ENCODE measurements at regions not wholly inside any gene's neighbourhood (a gene's known extent, or its start where the extent isn't known, plus 50 kb on each side); places are given as distances from the start of the nearest gene placed in this dataset.
"Not testable (repeated sequence)": the region's sequence is repeated elsewhere in the genome, so short reads cannot be mapped to it uniquely, and the experiment has no call there.

DNA sequence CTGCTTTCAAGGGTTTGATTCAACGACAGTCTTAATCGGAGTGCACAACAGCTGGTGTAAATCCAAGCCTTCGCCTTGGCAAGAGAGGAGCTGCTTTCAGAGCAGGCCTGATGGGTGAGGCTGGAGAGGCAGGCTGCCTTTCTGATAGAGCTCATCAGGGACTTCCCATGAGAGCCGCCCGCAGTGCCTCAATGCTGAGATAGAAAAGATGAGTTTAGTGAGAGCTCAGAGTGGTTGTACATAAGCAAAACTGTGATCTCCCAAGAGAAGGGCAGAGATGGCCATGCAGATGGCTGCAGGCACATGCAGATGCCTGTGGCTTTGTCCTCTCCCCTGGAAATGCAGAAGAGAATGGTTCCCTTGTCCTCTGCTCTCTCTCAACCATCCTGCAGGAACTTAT, 122.1 kb downstream of the ARL4C start:
- ATAC-seq (no peak), DNase-seq (no peak)
- H3K4me3 Mint-ChIP-seq = no peak overlapping the region
- no peaks in the 10 kb centered on the region for H3K27me3 Mint-ChIP-seq (ENCODE audit: low read depth)
- H3K9me3 Mint-ChIP-seq = no peaks in the 10 kb centered on the region
- H3K36me3 Mint-ChIP-seq (ENCODE audit: insufficient read depth) = no peaks in the 10 kb centered on the region
- peaks cover 47% of the 10 kb centered on the region for H3K4me1 Mint-ChIP-seq (ENCODE audit: low read depth)

DNA sequence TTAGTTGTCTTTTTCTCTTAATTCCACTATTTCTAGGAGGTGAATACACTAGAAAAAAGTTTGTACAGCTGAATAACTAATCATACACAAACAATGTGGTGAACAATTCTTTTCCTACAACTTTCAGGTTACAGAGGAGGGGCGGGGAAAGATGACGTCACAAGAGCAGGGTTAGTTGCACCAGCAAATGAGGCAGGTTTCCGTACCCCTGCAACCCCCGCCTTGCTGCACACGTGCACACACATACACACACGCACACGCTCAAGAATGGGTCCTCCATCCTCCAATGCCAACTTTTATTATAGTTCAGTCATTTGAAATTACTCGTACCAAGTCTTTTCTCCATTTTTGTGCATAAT, 122.8 kb downstream of the ARL4C start:
- ATAC-seq (no peak), DNase-seq (no peak)
- H3K4me3 Mint-ChIP-seq = no peak overlapping the region
- H3K4me1 Mint-ChIP-seq (ENCODE audit: low read depth) = peaks cover 51% of the 10 kb centered on the region
- H3K9me3 Mint-ChIP-seq = no peaks in the 10 kb centered on the region
- H3K36me3 Mint-ChIP-seq (ENCODE audit: insufficient read depth) = no peaks in the 10 kb centered on the region
- no peaks in the 10 kb centered on the region for H3K27me3 Mint-ChIP-seq (ENCODE audit: low read depth)

DNA sequence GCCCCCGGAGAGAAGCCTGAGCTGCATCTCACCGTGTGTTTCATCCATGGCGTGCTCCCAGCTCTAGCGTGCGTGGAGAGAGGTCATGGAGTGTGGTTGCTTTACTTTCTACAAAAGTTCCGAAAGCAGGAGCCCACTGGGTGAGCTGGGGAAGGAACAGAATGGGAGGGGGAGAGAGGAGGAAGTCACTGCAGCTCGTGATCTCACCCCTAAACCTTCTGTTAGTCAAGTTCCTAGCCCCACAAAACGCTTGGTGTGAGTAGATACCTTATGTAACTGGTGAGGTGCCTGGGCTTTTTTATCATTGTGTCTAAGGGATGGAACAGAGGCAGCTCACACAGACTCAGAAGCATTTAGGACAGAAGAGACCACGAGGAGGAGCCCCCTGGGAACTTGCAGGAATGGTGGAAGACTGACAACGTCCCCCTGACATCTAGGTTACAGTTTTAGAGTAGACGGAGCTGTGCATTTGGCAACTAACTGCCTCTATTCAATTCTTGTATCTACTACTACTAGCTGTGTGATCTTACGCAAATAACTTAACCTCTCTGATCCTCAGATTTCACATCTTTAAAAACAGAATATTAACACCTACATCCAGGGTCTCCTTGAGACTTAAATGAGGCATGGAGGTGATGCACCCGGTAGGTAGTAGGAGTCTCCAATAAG, 123.3 kb downstream of the ARL4C start:
- Mint-ChIP-seq H3K9me3 (no peaks in the 10 kb centered on the region), H3K36me3 (ENCODE audit: insufficient read depth) (no peaks in the 10 kb centered on the region), H3K4me3 (no peak overlapping the region), H3K4me1 (ENCODE audit: low read depth) (peaks cover 56% of the 10 kb centered on the region), H3K27me3 (ENCODE audit: low read depth) (no peaks in the 10 kb centered on the region)
- no peak for ATAC-seq
- no peak for DNase-seq

DNA sequence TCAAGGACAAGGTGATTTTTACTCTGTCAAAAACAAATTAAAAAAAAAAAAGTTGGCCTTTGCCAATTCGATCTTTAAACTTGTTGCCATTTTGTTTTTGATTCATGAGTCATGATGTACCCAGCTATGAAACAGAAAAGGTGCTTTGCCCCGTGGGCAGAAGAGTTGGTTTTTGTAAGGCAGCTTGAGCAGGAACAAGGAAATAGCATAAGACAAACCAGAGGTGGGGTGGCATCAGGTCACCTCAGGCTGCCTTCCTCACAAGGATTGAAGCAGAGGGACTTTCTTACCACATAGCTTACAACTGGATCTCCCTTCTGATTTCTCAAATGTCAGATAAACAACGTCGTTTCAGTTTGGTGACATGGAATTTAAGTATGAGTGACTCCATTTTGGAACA, 123.8 kb downstream of the ARL4C start:
- H3K27me3 Mint-ChIP-seq (ENCODE audit: low read depth) = no peaks in the 10 kb centered on the region
- ATAC-seq (peak; percentile 39 to 47), DNase-seq (peak; percentile 31)
- no peaks in the 10 kb centered on the region for H3K9me3 Mint-ChIP-seq
- H3K36me3 Mint-ChIP-seq (ENCODE audit: insufficient read depth) = no peaks in the 10 kb centered on the region
- H3K4me3 Mint-ChIP-seq = peak overlapping the region; percentile 26
- peaks cover 61% of the 10 kb centered on the region for H3K4me1 Mint-ChIP-seq (ENCODE audit: low read depth)

DNA sequence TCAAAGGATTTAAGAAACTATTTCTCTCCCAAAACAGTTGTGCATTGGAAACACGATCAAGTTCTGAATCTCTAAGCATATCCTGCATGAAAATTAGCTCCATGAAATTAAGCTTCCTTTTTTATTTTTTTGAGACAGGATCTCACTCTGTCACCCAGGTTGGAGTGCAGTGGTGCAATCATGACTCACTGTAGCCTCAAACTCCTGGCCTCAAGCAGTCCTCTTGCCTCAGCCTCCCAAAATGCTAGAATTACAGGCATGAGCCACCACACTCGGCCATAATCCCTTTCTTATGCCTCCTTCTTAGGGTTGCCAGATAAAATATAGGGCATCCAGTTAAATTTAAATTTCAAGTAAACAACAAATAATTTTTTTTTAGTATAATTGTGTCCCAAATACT, 124.4 kb downstream of the ARL4C start:
- Mint-ChIP-seq H3K36me3 (ENCODE audit: insufficient read depth) (no peaks in the 10 kb centered on the region), H3K4me3 (peak overlapping the region; percentile 42), H3K9me3 (no peaks in the 10 kb centered on the region), H3K4me1 (ENCODE audit: low read depth) (peaks cover 67% of the 10 kb centered on the region), H3K27me3 (ENCODE audit: low read depth) (no peaks in the 10 kb centered on the region)
- no peak for DNase-seq
- no peak for ATAC-seq

DNA sequence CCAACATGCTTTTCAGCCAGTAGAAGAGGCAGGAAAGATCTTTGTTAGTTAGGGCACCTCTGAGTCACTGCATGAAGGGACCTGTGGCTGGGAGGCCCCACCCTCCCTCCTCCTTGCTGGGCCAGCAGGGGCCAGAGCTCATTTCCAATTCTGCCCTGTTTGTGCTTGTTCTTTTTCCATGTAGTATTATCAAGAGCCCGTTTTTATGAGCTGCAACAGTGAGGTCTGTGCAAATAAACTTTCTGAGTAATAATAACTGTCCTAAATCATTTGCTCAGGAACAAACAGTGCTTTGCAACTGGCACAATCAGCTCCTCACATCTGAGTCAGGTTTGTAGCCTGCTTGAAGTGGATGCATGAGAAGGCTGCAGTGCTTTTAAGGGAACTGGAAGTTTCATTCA, 128.0 kb downstream of the ARL4C start:
- Mint-ChIP-seq H3K4me1 (ENCODE audit: low read depth) (peaks cover 75% of the 10 kb centered on the region), H3K9me3 (no peaks in the 10 kb centered on the region), H3K27me3 (ENCODE audit: low read depth) (no peaks in the 10 kb centered on the region), H3K4me3 (no peak overlapping the region), H3K36me3 (ENCODE audit: insufficient read depth) (no peaks in the 10 kb centered on the region)
- peak; percentile 47 for DNase-seq
- ATAC-seq = peak; percentile 89 to 91

DNA sequence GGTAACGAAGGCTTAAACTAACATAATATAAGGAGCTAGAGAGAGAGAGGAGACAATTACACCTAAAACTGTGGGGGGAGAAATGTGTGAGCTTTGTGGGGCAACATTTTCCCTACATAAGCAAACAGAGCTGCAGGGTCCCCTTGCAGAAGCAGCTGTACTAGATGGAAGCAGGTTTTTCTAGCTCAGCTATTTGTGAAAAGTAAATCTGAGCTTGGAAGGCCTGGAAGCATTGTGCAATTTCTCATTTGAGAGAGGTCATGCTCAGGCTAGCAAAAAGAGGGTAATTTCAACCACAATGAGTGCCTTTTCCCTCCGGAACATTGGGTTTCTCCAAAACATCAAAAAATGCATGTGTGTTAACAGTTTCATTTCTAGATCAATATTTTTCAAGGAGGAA, 130.0 kb downstream of the ARL4C start:
- no peak for DNase-seq
- no peaks in the 10 kb centered on the region for H3K9me3 Mint-ChIP-seq
- H3K4me3 Mint-ChIP-seq = no peak overlapping the region
- peaks cover 58% of the 10 kb centered on the region for H3K4me1 Mint-ChIP-seq (ENCODE audit: low read depth)
- no peaks in the 10 kb centered on the region for H3K36me3 Mint-ChIP-seq (ENCODE audit: insufficient read depth)
- ATAC-seq = no peak
- no peaks in the 10 kb centered on the region for H3K27me3 Mint-ChIP-seq (ENCODE audit: low read depth)

DNA sequence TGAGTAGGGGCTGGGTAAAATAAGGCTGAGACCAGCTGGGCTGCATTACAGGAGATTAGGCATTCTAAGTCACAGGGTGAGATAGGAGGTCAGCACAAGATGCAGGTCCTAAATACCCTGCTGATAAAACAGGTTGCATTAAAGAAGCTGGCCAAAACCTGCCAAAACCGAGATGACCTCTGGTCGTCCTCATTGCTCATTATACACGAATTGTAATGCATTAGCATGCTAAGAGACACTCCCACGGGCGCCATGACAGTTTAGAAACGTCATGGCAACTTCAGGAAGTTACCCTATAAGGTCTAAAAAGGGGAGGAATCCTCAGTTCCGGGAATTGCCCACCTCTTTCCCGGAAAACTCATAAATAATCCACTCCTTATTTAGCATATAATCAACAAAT, 132.2 kb downstream of the ARL4C start:
- Mint-ChIP-seq H3K4me1 (ENCODE audit: low read depth) (peaks cover 48% of the 10 kb centered on the region), H3K9me3 (no peaks in the 10 kb centered on the region), H3K27me3 (ENCODE audit: low read depth) (no peaks in the 10 kb centered on the region), H3K4me3 (no peak overlapping the region), H3K36me3 (ENCODE audit: insufficient read depth) (no peaks in the 10 kb centered on the region)
- no peak for DNase-seq
- ATAC-seq = no peak

DNA sequence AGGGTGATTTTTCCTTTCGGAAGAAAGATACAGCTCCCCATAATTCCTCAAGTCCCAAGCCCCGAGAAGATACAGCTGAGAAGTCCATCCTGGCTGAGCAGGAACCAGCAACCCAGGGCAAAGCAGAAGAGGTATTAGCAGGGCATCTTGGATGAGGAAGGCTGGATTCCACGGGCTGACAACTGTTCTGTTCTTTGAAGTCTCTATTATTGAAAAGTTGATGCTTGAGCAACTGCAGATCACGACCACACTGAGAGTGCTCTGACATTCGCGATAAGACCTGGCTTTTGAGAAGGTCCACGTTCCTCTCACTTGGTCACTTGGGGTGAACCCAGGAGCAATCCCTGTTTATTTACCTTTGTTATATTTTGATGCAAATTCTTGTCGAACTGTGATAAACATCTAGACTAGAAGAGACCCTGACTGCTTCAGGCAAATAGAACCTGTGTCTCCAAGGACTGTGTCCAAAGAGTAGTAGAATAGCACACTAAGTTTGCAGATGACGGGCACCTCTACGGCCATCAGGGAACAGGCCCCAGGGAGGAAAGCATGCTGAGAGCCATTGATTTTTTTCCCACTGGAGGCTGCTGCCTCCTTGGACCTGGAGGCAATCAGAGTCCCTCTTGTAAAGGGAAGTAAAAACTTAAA, 133.1 kb downstream of the ARL4C start:
- Mint-ChIP-seq H3K36me3 (ENCODE audit: insufficient read depth) (no peaks in the 10 kb centered on the region), H3K4me3 (no peak overlapping the region), H3K27me3 (ENCODE audit: low read depth) (no peaks in the 10 kb centered on the region), H3K4me1 (ENCODE audit: low read depth) (peaks cover 39% of the 10 kb centered on the region), H3K9me3 (peaks cover 7% of the 10 kb centered on the region)
- DNase-seq = no peak
- ATAC-seq = no peak

DNA sequence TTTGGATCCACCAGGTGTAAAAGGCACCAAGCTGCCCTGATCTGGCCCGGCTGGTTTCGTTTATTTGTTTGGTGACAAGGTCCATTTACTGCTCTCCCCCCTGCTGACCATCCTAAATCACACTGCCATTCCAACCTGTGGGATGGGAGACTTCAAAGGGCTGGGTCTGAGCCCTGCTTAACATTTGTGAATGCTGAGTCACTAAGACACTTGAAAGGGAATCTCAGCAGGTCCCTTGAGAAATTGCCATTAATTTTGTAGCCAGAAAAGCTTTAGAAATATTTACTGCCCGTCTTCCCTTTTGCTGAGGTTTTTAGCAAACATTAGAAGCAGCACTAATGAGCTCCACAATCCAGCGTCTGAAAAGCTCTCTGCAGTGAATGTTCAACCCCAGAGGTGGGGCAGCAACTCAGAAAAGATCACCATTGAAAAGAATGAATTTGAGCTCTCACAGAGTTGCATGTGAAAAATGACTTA, 133.8 kb downstream of the ARL4C start:
- ATAC-seq = no peak
- Mint-ChIP-seq H3K4me1 (ENCODE audit: low read depth) (peaks cover 32% of the 10 kb centered on the region), H3K4me3 (no peak overlapping the region), H3K9me3 (peaks cover 13% of the 10 kb centered on the region), H3K36me3 (ENCODE audit: insufficient read depth) (no peaks in the 10 kb centered on the region), H3K27me3 (ENCODE audit: low read depth) (no peaks in the 10 kb centered on the region)
- no peak for DNase-seq

DNA sequence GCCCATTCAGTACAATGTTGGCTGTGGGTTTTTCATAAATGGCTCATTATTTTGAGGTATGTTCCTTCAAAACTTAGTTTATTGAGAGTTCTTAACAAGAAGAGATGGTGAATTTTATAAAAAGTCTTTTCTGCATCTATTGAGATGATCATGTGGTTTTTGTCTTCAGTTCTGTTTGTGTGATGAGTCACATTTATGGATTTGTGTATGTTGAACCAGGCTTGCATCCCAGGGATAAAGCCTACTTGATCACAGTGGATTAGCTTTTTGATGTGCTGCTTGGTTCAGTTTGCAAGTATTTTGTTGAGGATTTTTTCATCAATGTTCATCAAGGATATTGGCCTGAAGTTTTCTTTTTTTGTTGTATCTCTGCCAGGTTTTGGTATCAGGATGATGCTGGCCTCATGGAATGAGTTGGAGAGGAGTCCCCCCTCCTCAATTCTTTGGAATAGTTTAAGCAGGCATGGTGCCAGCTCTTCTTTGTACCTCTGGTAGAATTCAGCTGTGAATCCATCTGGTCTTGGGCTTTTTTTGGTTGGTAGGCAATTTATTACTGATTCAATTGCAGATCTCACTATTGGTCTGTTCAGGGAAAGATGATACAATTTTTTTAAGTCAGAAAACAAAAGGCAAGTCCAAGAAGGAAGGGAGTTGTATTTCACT, 136.4 kb downstream of the ARL4C start:
- not testable (repeated sequence) for H3K4me3 Mint-ChIP-seq; ATAC-seq; DNase-seq; H3K36me3 Mint-ChIP-seq (ENCODE audit: insufficient read depth); H3K27me3 Mint-ChIP-seq (ENCODE audit: low read depth)
- Mint-ChIP-seq H3K4me1 (ENCODE audit: low read depth) (peaks cover 20% of the 10 kb centered on the region), H3K9me3 (peaks cover 13% of the 10 kb centered on the region)

DNA sequence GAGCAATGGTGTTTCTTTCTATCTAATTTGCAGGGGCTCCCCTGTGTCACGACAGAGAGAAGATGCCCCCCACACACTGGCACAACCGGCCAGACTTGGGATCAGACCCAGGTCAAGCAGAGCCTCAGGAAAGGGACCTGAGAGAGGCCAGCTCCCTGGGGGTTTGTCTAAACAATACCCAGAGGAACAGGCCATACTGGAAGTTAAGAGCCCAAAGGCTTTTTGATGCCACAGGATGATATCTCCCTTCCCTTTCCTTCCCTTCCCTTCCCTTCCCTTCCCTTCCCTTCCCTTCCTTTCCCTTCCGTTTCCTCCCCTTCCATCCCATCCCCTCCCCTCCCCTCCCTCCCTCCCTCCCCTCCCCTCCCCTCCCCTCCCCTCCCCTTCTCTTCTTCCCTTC, 139.2 kb downstream of the ARL4C start:
- ATAC-seq (no peak), DNase-seq (no peak)
- H3K36me3 Mint-ChIP-seq (ENCODE audit: insufficient read depth) = no peaks in the 10 kb centered on the region

DNA sequence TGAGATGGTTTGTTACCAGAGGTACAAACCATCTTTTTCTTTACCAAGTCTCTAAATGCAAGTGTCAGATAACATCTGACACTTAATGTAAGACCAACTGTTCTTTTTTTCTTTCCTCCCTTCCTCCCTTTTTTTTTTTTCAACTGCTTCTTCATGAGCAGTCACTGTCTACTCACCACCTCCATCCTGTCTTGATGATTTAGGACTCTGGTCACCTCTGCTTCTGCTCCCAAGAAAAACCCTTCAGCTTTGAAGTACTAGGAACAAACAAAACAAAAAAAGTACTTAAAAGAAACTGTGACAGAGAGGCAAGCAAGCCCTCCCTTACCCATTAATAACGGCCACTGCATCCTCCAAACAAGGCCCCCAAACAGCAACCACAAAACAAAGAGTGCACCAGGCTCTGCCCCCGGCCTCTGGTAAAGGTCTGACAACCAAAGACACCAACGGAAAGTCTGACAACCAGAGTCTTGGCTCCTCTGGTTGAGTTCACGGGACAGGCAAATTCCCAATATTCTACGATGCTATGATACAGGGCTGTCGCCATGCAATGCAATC, 141.0 kb downstream of the ARL4C start:
- Mint-ChIP-seq H3K36me3 (ENCODE audit: insufficient read depth) (no peaks in the 10 kb centered on the region), H3K4me3 (no peak overlapping the region), H3K9me3 (peaks cover 22% of the 10 kb centered on the region), H3K4me1 (ENCODE audit: low read depth) (peaks cover 27% of the 10 kb centered on the region), H3K27me3 (ENCODE audit: low read depth) (no peaks in the 10 kb centered on the region)
- DNase-seq (no peak), ATAC-seq (no peak)

More for the DNA sequence above, 139.2 kb downstream of the ARL4C start:
- H3K27me3 Mint-ChIP-seq (ENCODE audit: low read depth) = no peaks in the 10 kb centered on the region
- peaks cover 27% of the 10 kb centered on the region for H3K4me1 Mint-ChIP-seq (ENCODE audit: low read depth)
- H3K4me3 Mint-ChIP-seq = no peak overlapping the region
- peaks cover 19% of the 10 kb centered on the region for H3K9me3 Mint-ChIP-seq

DNA sequence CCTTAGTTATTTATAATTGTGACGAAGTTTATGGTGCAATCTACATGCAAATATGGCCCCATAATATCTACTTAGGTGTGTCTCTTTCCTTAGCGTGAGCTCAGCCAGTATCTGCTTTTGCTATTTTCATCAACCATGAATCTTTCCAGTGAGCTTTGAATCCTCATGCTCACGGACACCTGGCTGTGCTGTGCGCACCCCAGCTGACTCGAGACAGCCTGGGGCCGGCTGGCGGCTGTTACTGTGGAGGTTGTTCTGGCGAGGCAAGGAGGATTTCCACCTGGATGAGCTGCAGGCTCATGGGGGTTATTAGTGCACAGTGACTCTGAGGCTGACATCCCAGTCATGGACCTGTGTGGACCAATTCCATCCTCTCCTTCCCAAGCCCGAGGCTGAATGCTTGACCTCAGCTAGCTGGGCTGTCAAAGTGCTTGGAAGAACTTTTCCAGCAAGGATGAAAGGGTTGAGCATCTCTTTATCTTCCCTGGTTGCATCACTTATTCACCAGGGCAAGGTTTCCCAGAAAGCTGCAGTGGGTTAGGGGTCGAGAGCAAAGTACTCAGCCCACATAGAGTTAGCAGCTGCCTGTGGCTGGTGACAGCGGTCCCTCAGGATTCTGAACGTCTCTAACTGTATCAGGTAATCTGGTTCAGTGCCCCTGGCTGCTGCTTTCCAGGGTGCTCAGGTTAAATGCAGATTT, 141.7 kb downstream of the ARL4C start:
- Mint-ChIP-seq H3K36me3 (ENCODE audit: insufficient read depth) (no peaks in the 10 kb centered on the region), H3K4me3 (no peak overlapping the region), H3K9me3 (peaks cover 22% of the 10 kb centered on the region), H3K27me3 (ENCODE audit: low read depth) (no peaks in the 10 kb centered on the region), H3K4me1 (ENCODE audit: low read depth) (peaks cover 21% of the 10 kb centered on the region)
- ATAC-seq (no peak), DNase-seq (no peak)

All from activated T-cell treated with anti-CD3 and anti-CD28 coated beads, Interleukin-2, amount 50 U/mL, for 4 hours (primary cell).